GM12875 (cell line): ENCODE measurements at regions not wholly inside any gene's neighbourhood (a gene's known extent, or its start where the extent isn't known, plus 50 kb on each side); places are given as distances from the start of the nearest gene placed in this dataset.

ENCODE experiments used
- H3K4me3 ChIP-seq: one replicate; pipeline ENCODE4 v1.5.1; 2011; ENCODE audit warnings: low read depth, low read length, control low read depth
- TF ChIP-seq, protein P1 (sequence below): IDR thresholded peaks from 2 replicates; pipeline ENCODE4 v1.5.1; 2011; ENCODE audit warnings: low read depth, mild to moderate bottlenecking, control low read depth, inconsistent platforms, low read length, moderate library complexity, borderline replicate concordance; ENCODE audit not compliant: insufficient read depth

DNA sequence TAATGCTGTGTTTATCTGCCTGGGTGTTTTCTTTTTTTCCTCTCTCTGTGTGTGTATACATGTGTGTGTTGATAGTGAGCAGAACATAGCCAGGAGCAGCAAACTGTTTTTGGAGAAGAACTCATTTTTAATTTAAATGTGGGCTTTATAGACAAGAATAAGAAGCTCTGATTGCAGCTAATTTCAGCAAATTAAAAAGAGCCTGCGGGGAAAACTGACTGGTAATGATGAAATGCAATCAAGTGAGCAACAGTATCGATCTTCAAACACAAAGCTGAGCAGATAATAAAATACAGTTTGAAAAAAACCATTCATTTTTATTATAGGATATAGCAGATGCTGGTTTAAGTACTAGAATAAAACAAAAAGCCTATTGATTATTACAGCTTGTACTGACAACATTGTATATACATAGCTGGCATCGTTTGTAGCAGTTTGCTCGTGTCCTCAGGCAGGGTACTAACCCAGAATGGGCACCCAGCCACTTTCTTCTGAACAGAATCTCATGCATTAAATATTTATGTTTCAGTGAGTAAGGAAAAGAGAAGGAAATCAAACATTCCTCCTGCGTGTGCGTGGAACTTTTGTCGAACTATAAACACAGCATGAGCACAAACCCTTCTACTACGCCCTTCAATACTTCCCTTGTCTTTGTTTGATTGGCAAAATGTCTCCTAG, 73.5 kb upstream of the ZFP42 start:
- H3K4me3 ChIP-seq, result no peak overlapping the region
- TF ChIP-seq, protein P1, sequence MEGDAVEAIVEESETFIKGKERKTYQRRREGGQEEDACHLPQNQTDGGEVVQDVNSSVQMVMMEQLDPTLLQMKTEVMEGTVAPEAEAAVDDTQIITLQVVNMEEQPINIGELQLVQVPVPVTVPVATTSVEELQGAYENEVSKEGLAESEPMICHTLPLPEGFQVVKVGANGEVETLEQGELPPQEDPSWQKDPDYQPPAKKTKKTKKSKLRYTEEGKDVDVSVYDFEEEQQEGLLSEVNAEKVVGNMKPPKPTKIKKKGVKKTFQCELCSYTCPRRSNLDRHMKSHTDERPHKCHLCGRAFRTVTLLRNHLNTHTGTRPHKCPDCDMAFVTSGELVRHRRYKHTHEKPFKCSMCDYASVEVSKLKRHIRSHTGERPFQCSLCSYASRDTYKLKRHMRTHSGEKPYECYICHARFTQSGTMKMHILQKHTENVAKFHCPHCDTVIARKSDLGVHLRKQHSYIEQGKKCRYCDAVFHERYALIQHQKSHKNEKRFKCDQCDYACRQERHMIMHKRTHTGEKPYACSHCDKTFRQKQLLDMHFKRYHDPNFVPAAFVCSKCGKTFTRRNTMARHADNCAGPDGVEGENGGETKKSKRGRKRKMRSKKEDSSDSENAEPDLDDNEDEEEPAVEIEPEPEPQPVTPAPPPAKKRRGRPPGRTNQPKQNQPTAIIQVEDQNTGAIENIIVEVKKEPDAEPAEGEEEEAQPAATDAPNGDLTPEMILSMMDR, result no peak

DNA sequence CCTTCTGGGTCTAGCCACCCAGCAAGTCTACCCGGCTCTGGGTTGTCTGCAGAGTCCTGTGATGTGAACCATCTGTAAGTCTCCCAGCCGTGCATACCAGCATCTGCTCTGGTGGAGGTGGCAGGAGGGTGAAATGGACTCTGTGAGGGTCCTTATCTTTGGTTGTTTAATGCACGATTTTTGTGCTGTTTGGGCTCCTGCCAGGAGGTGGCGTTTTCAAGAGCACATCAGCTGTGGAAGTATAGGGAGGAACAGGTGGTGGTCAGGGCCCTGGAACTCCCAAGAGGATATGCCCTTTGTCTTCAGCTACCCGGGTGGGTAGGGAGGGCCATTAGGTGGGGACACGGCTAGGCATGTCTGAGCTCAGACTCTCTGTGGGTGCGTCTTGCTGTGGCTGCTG, 66.5 kb upstream of the ZFP42 start:
- H3K4me3 ChIP-seq, result no peak overlapping the region
- TF ChIP-seq, protein P1, result no peak

DNA sequence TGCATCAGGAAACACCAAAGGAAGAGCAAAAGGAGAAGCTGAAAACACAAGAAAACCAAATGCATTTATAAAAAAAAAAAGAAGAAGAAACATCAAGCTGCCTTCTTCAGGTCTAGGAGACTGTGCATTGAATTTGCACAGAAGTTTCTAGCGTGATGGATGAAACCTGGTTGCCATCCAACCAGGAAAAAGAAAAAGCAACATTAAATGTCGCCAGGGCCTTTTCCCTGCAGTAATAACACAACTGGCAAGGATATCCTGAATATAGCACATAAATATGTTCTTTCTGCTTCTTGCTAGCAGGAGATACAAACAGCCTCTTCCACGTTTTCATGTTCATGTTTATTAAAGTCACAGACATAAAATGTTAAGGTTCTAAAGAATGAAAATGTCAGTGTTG, 60.8 kb upstream of the ZFP42 start:
- TF ChIP-seq, protein P1, result no peak
- no peak overlapping the region for H3K4me3 ChIP-seq

DNA sequence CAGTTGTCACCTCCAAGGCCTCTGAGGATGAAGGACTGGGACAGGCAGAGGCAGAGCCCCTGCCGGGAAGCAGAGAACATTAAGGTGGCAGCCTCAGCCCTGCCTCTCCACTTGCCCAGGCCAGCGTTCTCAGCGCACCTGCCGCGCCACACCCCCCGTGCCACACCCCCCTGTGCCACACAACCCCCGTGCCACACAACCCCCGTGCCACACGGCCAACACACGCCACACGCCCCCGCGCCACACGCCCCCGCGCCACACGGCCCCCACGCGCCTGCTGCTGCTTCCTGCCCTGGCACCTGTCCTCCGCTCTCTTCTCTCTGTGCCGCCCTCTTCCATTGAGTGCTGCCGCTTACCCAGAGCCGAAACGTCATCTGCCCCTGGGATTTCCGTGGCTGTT, 58.0 kb upstream of the ZFP42 start:
- TF ChIP-seq, protein P1, result no peak
- no peak overlapping the region for H3K4me3 ChIP-seq

DNA sequence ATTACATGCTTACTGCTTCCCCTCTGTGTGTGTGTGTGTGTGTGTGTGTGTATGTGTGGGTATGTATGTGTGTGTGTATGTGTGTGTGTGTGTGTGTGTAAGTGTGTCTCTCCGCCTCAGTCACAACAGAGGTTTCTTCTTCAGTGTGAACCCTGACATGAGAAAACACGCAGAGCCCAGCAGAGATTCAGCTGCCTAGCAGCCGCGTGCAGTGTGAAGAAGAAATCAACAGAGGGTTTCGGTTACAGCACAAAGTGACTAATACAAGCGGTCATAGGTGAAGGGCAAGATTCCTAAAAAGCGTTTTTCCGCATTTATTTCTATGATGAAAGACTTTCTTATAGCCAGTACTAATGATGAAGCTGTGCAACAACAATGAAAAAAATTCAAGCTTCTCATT, 55.3 kb upstream of the ZFP42 start:
- H3K4me3 ChIP-seq, result no peak overlapping the region
- TF ChIP-seq, protein P1, result no peak

DNA sequence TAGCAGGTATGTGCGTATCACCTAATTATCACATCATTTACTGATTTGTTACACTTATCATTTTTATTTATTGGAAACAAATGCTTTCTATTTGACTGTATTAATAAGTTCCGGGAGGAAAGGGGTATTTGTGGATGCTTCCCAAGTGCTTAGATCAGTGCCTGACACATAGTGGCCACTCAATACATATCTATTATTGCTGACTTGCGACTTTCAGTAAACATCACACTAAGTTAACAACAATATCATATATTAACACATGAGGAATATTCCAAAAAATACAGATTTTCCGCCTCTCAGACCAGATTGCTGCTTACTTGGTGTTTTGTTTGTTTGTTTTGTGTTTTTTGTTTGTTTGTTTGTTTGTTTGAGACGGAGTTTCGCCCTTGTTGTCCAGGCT, 52.6 kb upstream of the ZFP42 start:
- TF ChIP-seq, protein P1, result no peak
- no peak overlapping the region for H3K4me3 ChIP-seq

DNA sequence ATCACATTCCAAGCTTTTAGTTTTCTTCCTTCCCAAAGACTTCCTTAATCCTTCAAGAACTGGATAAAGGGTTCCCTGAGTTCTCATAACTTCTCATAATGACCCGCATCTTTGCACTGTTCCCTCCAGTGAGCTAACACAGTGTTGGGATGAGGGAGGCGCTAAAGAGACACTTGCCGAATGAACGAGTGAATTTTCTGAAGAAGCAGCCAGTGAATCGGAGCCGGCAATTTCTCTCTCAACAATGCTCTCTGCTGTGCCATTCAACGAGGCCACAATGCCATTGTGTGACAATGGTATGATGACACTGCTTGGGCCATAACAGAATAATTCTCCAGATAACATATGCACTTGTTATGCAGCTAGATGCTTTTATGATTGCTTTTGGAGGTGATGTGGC, 51.4 kb upstream of the ZFP42 start:
- H3K4me3 ChIP-seq, result no peak overlapping the region
- TF ChIP-seq, protein P1, result no peak
